Left ventricle myocardium inferior (tissue), 1 donor: ENCODE measurements at regions not wholly inside any gene's neighbourhood (a gene's known extent, or its start where the extent isn't known, plus 50 kb on each side); places are given as distances from the start of the nearest gene placed in this dataset.
"Not testable (repeated sequence)": the region's sequence is repeated elsewhere in the genome, so short reads cannot be mapped to it uniquely, and the experiment has no call there.

Experiments used
- DNase-seq: peaks from one replicate; pipeline ENCODE4 v3.0.0-alpha.2; 2020
- H3K27ac ChIP-seq: fragments of 200-600 bp; replicated peaks from 2 replicates; pipeline ENCODE4 v1.8.0; 2021
- H3K27me3 ChIP-seq: fragments of 200-600 bp; 2 replicates; pipeline ENCODE4 v1.8.0; 2021; ENCODE audit warnings: low read depth
- H3K36me3 ChIP-seq: fragments of 200-600 bp; 2 replicates; pipeline ENCODE4 v1.8.0; 2021
- H3K4me1 ChIP-seq: fragments of 200-600 bp; 2 replicates; pipeline ENCODE4 v1.8.0; 2021
- H3K4me3 ChIP-seq: fragments of 200-600 bp; 2 replicates; pipeline ENCODE4 v1.8.0; 2021; ENCODE audit warnings: mild to moderate bottlenecking, moderate library complexity
- H3K9me3 ChIP-seq: fragments of 200-600 bp; replicated peaks from 2 replicates; pipeline ENCODE4 v1.8.0; 2021
- CTCF ChIP-seq: fragments of 200-600 bp; IDR thresholded peaks from 2 replicates; pipeline ENCODE4 v1.8.0; 2021; ENCODE audit warnings: antibody characterized with exemption, mild to moderate bottlenecking, borderline replicate concordance
- intact Hi-C: fragments of 100-400 bp; cut with micrococcal nuclease; formaldehyde crosslinking; loops from one replicate; pipeline ENCODE4 v1.11.0; 2022
- donor health status: DM: no; HTN: yes; CAD: no; lungs with severe emphysema.

DNA sequence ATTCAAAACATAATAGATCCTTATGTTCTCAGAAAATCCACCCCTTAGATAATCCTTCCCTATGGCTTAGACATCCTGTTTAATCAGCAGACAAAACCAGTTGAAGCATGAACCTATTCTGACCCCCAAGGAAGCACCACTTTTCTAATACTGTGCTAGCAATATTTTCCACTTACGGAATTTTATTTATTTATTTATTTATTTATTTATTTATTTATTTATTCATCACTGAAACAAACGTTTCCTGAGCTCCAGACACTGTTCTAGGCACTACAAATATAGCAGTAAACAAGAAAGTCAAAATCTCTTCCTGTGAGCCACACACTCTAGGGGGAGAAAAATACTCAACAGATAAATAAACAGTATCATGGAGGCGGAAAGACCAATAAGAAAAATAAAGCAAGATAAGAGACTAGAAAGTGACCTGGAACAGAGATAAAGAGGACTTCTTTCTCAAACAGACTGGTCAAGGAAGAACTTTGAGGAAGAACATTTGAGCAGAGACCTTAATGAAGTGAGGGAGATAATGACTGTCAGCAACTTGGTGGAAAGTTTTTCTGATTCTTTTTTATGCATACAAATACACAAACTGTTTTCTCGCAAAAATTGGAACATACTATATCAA, 145.5 kb upstream of the POGK start:
- H3K27me3 ChIP-seq = peaks cover 6% of the 10 kb centered on the region
- TF ChIP-seq CTCF = no peak
- intact Hi-C loops = no loop called here
- H3K4me3 ChIP-seq = no peak overlapping the region
- no peak for DNase-seq
- H3K4me1 ChIP-seq = no peaks in the 10 kb centered on the region
- H3K9me3 ChIP-seq = no peaks in the 10 kb centered on the region
- H3K27ac ChIP-seq = no peak overlapping the region
- H3K36me3 ChIP-seq = no peaks in the 10 kb centered on the region

GRCh38 chr1:166695115-166695514, 144.2 kb upstream of the POGK start:
- no peak overlapping the region for H3K4me3 ChIP-seq
- no peaks in the 10 kb centered on the region for H3K9me3 ChIP-seq
- DNase-seq = no peak
- H3K27ac ChIP-seq = no peak overlapping the region
- intact Hi-C loops = no loop called here
- no peaks in the 10 kb centered on the region for H3K4me1 ChIP-seq
- TF ChIP-seq CTCF = no peak
- peaks cover 6% of the 10 kb centered on the region for H3K27me3 ChIP-seq
- H3K36me3 ChIP-seq = no peaks in the 10 kb centered on the region

GRCh38 chr1:166695834-166696233, 143.4 kb upstream of the POGK start:
- H3K4me3 ChIP-seq, H3K4me1 ChIP-seq, H3K36me3 ChIP-seq, intact Hi-C loops, H3K9me3 ChIP-seq, DNase-seq, H3K27me3 ChIP-seq, H3K27ac ChIP-seq: not testable (repeated sequence)

DNA sequence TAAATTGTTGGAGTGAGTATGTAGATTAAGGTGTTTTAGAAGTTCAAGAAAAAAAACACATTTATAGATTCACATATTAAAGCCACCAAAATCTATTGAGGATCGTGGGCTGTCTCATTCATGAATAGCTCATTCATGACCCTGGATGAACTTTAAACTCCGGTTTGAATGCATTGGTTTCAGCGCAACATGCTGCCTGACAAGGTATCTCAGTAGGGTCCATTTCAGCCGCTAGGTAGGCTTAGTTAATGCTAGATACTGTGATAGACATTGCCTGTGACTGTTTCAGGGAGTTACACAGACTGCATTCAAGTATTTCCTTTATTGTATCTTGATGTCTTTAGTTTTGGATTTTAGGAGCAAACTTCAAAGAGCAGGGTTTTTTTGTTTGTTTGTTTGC, 140.5 kb upstream of the POGK start:
- intact Hi-C loops = no loop called here
- no peak overlapping the region for H3K4me3 ChIP-seq
- H3K9me3 ChIP-seq = no peaks in the 10 kb centered on the region
- H3K4me1 ChIP-seq = no peaks in the 10 kb centered on the region
- no peak for TF ChIP-seq CTCF
- H3K27ac ChIP-seq = no peak overlapping the region
- H3K27me3 ChIP-seq = peaks cover 6% of the 10 kb centered on the region
- no peak for DNase-seq
- no peaks in the 10 kb centered on the region for H3K36me3 ChIP-seq

GRCh38 chr1:166699613-166700012, 139.7 kb upstream of the POGK start:
- no peak for DNase-seq
- Histone ChIP-seq H3K27ac (no peak overlapping the region), H3K4me1 (no peaks in the 10 kb centered on the region), H3K27me3 (peaks cover 3% of the 10 kb centered on the region), H3K36me3 (no peaks in the 10 kb centered on the region), H3K9me3 (no peaks in the 10 kb centered on the region), H3K4me3 (no peak overlapping the region)
- no peak for TF ChIP-seq CTCF
- intact Hi-C loops = no loop called here

GRCh38 chr1:166700696-166701095, 138.6 kb upstream of the POGK start:
- DNase-seq = no peak
- Histone ChIP-seq H3K27me3 (no peaks in the 10 kb centered on the region), H3K4me3 (no peak overlapping the region), H3K9me3 (no peaks in the 10 kb centered on the region), H3K27ac (no peak overlapping the region), H3K4me1 (no peaks in the 10 kb centered on the region), H3K36me3 (no peaks in the 10 kb centered on the region)
- intact Hi-C loops = no loop called here
- TF ChIP-seq CTCF = no peak
